NK-92 treated with Interleukin-12 subunit alpha and Interleukin-12 subunit beta, amount 100 ng/mL, for 24 hours (cell line): ENCODE measurements at regions not wholly inside any gene's neighbourhood (a gene's known extent, or its start where the extent isn't known, plus 50 kb on each side); places are given as distances from the start of the nearest gene placed in this dataset.

ENCODE experiments used
- DNase-seq: peaks from one replicate; lab custom pipeline; 2025; lab: John Stamatoyannopoulos, UW

- no peak for DNase-seq
Observed at GRCh38 chrX:5829469-5829868, 399.2 kb downstream of the NLGN4X start.

DNA sequence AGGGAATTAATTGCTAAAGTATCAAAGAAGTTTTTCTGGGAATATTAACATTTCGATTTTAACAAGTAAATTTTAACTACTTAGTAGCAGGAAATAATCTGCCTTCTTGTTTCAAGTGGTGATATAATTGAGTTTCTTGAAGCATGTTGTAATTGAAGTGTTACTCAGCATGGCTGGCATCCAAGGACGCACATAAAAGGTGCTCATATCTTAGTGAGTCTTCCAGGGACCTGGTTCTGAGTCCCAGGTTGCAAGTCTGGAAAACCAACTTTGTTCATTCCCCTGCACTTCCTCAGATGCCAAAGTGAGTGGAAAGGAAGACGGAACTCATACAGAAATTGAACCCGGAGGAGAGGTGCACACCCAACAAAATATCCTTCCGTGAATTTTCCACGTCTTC, 399.6 kb downstream of the NLGN4X start:
- no peak for DNase-seq

DNA sequence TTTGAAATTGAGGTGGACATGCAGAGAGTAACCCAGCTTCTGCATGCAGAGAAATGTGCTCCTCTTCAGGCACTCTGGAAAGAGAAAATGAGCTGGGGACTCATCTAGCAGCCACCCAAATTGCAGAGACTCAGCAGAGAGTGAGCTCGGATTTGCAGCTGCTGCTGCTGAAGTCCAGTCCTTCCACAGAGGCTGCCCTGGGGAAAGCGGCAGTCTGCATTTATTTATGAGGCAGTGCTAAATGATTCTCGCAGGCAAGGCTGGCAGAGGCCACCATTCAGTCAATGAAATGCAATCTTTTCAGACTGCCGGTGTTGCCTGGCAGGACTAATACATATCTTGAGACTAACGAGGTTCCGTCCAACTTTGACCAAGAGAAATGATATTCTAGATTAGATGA, 404.8 kb downstream of the NLGN4X start:
- no peak for DNase-seq

DNA sequence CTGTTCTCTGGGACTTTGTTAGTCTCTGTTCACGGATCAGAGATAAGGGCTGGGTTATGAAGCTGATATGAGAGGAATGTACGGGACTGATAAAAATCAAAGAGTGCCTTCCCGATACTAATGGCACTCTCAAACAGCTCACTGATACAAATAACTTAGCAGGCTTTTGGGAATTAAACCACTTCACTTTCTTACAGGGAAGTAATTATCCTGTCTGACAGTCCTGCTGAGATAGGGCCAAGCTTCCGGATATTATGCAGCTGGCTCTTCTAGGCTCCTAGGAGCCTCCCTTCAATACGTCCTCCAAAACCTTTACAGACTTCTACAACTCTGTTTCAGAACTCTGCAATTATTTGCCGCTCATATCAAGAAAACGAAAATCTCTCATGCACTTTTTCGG, 418.0 kb downstream of the NLGN4X start:
- DNase-seq, result no peak

DNA sequence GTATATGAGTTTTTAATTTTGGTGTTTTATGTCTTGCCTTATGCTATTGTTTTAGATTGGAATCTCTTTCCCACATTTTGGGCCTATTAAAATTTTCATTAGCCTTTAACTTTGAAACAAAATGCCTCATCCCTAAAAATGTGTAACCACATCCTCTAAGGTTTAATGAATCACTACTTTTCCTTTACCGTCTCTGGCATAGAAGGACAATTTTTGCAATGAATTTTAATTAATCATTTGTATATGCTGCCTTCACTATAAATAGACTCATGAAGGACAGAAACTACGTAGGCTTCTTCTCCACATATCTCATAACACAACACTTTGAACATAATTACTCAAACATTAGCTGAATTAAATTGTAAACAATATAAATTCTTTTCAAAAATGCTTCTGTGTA, 421.5 kb downstream of the NLGN4X start:
- DNase-seq, result no peak

- DNase-seq, result no peak
Observed at GRCh38 chrX:5802391-5802790, 426.3 kb downstream of the NLGN4X start.

DNA sequence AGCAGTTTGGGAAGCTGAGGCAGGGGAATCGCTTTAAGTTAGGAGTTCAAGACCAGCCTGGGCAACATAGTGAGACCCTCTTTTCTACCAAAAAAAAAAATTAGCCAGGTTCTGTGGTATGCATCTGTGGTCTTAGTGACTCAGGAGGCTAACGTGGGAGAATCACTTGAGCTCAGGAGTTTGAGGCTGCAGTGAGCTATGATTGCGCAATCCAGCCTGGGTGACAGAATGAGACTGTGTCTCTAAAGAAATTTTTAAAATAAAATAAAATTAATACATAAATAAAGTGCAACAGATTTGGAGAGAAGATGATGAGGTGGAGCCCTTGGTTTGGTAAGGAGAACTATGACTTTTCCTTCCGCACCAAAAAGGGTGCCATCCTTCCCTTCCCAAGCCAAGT, 436.9 kb downstream of the NLGN4X start:
- DNase-seq, result no peak

GRCh38 chrX:5788910-5789309, 439.8 kb downstream of the NLGN4X start:
- no peak for DNase-seq

DNA sequence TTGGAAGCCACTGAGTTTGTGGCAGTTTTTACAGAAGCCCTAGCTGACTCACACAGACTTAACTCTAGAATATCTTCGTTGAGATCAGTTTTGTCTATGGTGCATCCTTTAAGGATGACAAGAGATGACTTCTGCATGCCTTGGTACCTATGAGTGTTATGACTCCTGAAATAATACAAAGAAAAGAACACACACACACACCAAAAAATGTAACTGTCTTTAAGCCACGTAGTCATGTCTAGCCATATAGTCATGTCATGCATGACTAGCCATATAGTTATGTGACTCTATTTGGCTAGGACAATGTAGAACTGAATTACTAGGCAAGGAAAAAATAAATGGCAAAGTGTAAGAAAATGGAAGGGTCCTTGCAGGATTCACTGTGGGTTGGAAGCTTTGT, 447.8 kb downstream of the NLGN4X start:
- no peak for DNase-seq

GRCh38 chrX:5775846-5776430, 452.7 kb downstream of the NLGN4X start:
- no peak for DNase-seq

GRCh38 chrX:5774446-5774845, 454.2 kb downstream of the NLGN4X start:
- DNase-seq, result no peak

DNA sequence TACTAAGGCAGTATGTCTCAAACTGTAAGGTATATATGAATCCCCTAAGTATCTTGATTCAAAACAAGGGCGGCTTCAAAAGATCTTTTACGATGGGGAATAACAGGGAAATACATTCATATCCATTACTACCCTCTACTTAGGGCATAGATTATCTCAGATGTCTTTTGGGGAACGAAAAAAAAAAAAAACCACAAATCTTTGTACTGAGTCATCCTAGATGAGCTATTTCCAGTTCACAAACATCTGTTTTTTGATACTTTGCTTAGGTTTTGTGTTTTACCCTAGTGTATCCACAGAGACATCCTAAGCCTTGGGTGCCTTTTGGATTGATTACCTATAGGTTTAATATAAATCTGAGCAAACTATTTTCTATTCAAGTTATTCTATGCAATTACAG, 457.2 kb downstream of the NLGN4X start:
- no peak for DNase-seq

- DNase-seq, result no peak
Observed at GRCh38 chrX:5756616-5757015, 472.1 kb downstream of the NLGN4X start.

- no peak for DNase-seq
Observed at GRCh38 chrX:5753291-5753690, 475.4 kb downstream of the NLGN4X start.

- no peak for DNase-seq
Observed at GRCh38 chrX:5752831-5753230, 475.8 kb downstream of the NLGN4X start.

DNA sequence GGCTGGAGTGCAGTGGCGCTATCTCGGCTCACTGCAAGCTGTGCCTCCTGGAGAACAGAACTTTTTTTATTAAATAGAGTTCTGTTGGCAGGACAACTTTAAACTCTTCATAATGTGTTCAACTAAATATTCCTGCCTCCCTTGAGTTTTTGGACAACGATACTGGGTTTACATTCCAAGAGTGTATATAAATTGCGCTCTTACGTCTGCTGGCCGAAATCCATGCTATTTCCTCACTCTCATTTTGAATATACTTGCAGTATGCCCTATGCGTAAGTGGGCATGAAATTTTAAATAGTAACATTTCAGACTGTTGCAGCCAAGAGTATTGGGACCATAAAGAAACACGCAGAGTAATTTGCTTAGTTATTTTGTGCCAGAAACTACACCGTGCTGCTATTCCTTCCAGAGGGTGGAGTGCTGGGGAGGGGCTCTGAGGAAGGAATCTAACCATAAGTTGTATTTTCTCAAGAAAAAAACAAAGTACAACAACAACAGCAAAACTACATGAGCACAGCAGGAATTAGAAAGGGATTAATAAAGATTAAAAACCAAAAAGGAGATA, 480.0 kb downstream of the NLGN4X start:
- no peak for DNase-seq

- no peak for DNase-seq
Observed at GRCh38 chrX:5746231-5746630, 482.4 kb downstream of the NLGN4X start.

DNA sequence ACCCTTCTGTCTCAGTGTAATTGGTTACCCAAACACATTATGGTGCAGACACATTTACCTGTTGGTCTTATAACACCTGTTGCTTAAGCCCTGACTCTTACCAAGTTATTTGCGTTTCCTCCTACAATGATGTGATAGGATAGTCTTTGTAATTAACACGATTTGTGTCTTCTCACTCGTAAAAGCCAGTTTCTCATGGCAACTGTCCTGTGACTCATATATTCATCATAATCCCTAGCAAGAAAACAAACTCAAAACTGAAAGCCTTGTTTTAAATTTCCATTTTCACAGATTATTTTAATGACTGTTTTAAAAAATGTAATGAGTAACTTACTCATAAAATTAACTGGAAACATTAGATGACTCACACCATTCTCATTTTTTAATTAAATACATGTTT, 495.2 kb downstream of the NLGN4X start:
- no peak for DNase-seq

DNA sequence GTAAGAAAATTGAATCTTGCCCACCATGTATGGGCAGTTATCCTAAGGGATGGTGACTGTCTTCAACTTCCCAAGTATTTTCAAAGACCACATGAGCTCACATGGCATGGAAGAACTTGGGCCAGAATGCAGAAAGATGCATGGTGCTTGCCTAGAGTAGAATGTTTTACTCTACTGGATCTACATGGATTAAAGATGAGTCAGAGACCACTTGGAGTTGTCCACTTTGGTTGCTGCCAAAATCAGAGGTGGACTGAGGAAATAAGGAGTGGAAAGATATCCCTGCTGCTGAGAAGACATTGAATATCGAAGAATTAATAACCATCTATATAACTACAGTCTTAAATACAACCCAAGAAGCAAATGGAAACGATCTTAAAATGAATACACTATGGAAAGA, 498.1 kb downstream of the NLGN4X start:
- DNase-seq, result no peak

DNA sequence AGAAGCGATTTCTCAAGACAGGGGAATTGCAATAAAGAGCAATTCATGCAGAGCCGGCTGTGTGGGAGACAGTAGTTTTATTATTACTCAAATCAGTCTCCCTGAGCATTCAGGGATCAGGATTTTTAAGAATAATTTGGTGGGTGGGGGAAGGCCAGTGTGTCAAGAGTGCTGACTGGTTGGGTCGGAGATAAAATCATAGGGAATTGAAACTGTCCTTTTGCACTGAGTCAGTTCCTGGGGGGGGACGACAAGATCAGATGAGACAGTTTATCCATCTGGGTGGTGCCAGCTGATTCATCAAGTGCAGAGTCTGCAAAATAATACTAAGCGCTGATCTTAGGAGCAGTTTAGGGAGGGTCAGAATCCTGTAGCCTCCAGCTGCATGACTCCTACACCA, 502.4 kb downstream of the NLGN4X start:
- no peak for DNase-seq

DNA sequence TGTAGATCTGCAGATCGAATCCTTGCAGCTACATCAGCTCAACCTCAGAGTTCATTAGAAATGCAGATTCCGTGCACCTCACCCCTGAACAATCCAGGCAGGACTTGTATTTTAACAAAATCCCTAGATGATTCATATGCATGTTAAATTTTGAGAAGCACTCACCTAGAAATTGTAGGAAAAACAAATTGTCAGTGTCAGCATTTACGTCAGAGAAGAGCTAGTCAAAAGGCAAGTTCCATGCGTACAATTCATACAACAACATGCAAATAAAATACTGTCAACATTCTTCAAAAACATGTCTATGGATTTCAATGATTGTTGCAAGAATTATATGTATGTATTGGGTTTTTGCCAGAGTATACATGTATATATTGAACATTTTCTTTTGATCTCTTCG, 504.5 kb downstream of the NLGN4X start:
- no peak for DNase-seq

- DNase-seq, result no peak
Observed at GRCh38 chrX:5718651-5719050, 510.0 kb downstream of the NLGN4X start.

DNA sequence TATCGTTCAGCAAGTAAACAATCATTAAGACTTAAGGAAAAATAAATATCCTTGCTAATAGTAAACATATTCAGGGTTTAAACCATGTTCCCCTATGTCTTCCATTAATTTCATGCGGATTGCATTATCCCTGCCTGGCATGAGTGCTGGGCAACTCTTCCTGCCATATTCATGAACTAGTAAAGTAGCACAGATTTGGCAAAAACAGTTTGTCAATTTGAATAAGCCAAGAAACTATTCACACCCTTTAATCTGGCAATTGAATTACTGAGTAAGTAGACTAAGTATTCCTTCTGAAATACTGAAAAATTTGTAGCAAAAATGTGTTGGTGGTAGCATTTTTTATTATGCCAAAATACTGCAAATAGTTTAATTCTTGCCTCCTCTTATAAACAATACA, 512.0 kb downstream of the NLGN4X start:
- DNase-seq, result no peak

GRCh38 chrX:5708251-5708650, 520.4 kb downstream of the NLGN4X start:
- DNase-seq, result no peak

DNA sequence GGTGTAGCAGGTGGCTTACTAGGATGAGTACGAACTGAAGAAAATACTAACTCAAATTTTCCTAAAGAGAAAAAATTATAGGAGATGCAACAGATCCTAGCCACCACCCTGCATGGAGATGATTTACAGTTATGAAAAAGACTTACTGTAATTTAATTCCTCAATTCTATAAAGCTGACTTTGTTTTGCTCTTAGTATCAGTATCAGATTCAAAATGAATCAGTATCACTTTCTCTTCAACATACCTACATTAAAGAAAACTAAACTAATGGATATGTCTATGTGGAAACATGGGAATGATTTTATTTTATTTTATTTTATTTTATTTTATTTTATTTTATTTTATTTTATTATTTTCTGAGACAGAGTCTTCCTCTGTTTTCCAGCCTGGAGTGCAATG, 525.8 kb downstream of the NLGN4X start:
- no peak for DNase-seq
